Prostate gland (tissue), 2 donors: ENCODE measurements at regions not wholly inside any gene's neighbourhood (a gene's known extent, or its start where the extent isn't known, plus 50 kb on each side); places are given as distances from the start of the nearest gene placed in this dataset.

Source experiments
- CTCF ChIP-seq, 4 experiments: fragments of 200-600 bp in 2 of 4; fragments of 450-650 bp in 2 of 4; sonication (generic) in 2 of 4; IDR thresholded peaks; 1 replicate in 3 of 4; 2 replicates in 1 of 4; pipeline ENCODE4 v1.5.1; 2016 to 2019; ENCODE audit warnings: antibody characterized with exemption in 4 of 4, mild to moderate bottlenecking in 2 of 4, moderate library complexity in 2 of 4
- POLR2A ChIP-seq: fragments of 450-650 bp; IDR thresholded peaks from one replicate; pipeline ENCODE4 v1.6.1; 2016; ENCODE audit warnings: antibody characterized with exemption, mild to moderate bottlenecking
- POLR2AphosphoS5 ChIP-seq: sonication (generic); formaldehyde crosslinking; IDR thresholded peaks from one replicate; pipeline ENCODE4 v1.6.1; 2017; ENCODE audit warnings: antibody characterized with exemption

GRCh38 chr11:114846416-114846791, 168.1 kb downstream of the NXPE2 start:
- no peak for TF ChIP-seq CTCF (IDR thresholded peaks at IDR 0.05)
- no peak for TF ChIP-seq POLR2AphosphoS5
- TF ChIP-seq POLR2A = no peak
